K562 (cell line): ENCODE measurements at regions not wholly inside any gene's neighbourhood (a gene's known extent, or its start where the extent isn't known, plus 50 kb on each side); places are given as distances from the start of the nearest gene placed in this dataset.

ENCODE experiments used
- ARID3B ChIP-seq: fragments of 250-450 bp; sonication (Bioruptor Pico); IDR thresholded peaks from 2 replicates; pipeline ENCODE4 v1.4.0; 2020; ENCODE audit warnings: borderline replicate concordance
- BACH1 ChIP-seq: fragments of 200-800 bp; sonication (Bioruptor generic); IDR thresholded peaks from 2 replicates; pipeline ENCODE4 v1.6.1; 2016; ENCODE audit warnings: missing genetic modification characterization, missing compliant biosample characterization
- CC2D1A ChIP-seq: fragments of 450-650 bp; IDR thresholded peaks from 2 replicates; pipeline ENCODE4 v1.6.1; 2017; ENCODE audit warnings: mild to moderate bottlenecking
- FOXM1 ChIP-seq, 2 experiments: fragments of 450-650 bp in 1 of 2; sonication (generic) in 1 of 2; formaldehyde crosslinking in 1 of 2; IDR thresholded peaks; 2 replicates each; pipeline versions ENCODE4 v1.6.1 to v1.9.0; 2017 to 2022; ENCODE audit warnings: low read depth in 2 of 2, mild to moderate bottlenecking in 2 of 2, missing genetic modification reagents in 1 of 2, moderate library complexity in 1 of 2
- GTF2F1 ChIP-seq: IDR thresholded peaks from 2 replicates; pipeline ENCODE4 v1.6.1; 2011; ENCODE audit warnings: low read depth, low read length, improper control_type of control experiment
- HEY1 ChIP-seq: fragments of 250-450 bp; sonication (Bioruptor Pico); IDR thresholded peaks from 2 replicates; pipeline ENCODE4 v1.5.0; 2020; ENCODE audit warnings: mild to moderate bottlenecking, moderate library complexity, borderline replicate concordance
- JUNB ChIP-seq: fragments of 450-650 bp; formaldehyde crosslinking; conservative IDR thresholded peaks from 2 replicates; pipeline ENCODE4 v1.4.0; 2020; ENCODE audit warnings: mild to moderate bottlenecking
- MYBL2 ChIP-seq, 2 experiments: fragments of 450-650 bp in 1 of 2; sonication (generic) in 1 of 2; formaldehyde crosslinking in 1 of 2; IDR thresholded peaks; 2 replicates each; pipeline versions ENCODE4 v1.6.1 to v1.8.1; 2017 to 2022; ENCODE audit warnings: borderline replicate concordance in 1 of 2, inconsistent platforms in 1 of 2, low read depth in 1 of 2, mild to moderate bottlenecking in 1 of 2, missing genetic modification reagents in 1 of 2, moderate library complexity in 1 of 2
- RBM25 ChIP-seq: fragments of 200-400 bp; formaldehyde crosslinking; IDR thresholded peaks from 2 replicates; pipeline ENCODE4 v1.6.1; 2018; ENCODE audit warnings: low read length, low read depth, moderate library complexity; ENCODE audit not compliant: severe bottlenecking
- SMARCA5 ChIP-seq: fragments of 450-650 bp; IDR thresholded peaks from 2 replicates; pipeline ENCODE4 v1.6.1; 2016
- SNRNP70 ChIP-seq: fragments of 200-400 bp; formaldehyde crosslinking; optimal IDR thresholded peaks from 2 replicates; pipeline ENCODE3; 2017; ENCODE audit warnings: low read depth, low read length
- SREBF2 ChIP-seq: sonication (generic); formaldehyde crosslinking; IDR thresholded peaks from 2 replicates; pipeline ENCODE4 v1.4.0; 2020; ENCODE audit warnings: mild to moderate bottlenecking, missing genetic modification reagents
- ZFPM2 ChIP-seq: fragments of 250-450 bp; sonication (Bioruptor Pico); IDR thresholded peaks from 2 replicates; pipeline ENCODE4 v1.5.1; 2022; ENCODE audit warnings: mild to moderate bottlenecking
- ZNF121 ChIP-seq: sonication (generic); formaldehyde crosslinking; conservative IDR thresholded peaks from 2 replicates; pipeline ENCODE4 v1.8.0; 2022; ENCODE audit warnings: missing genetic modification reagents
- ZNF133 ChIP-seq: fragments of 250-450 bp; sonication (Bioruptor Pico); IDR thresholded peaks from 2 replicates; pipeline ENCODE4 v1.4.0; 2020; ENCODE audit warnings: mild to moderate bottlenecking
- ZNF184 ChIP-seq: sonication (generic); formaldehyde crosslinking; IDR thresholded peaks from 2 replicates; pipeline ENCODE4 v1.5.0; 2020; ENCODE audit warnings: missing genetic modification reagents
- TF ChIP-seq, protein P1 (sequence below): fragments of 250-450 bp; sonication (Bioruptor Pico); IDR thresholded peaks from 2 replicates; pipeline ENCODE4 v1.5.0; 2020; ENCODE audit warnings: mild to moderate bottlenecking, borderline replicate concordance
- TF ChIP-seq, protein P2 (sequence below): fragments of 450-650 bp; formaldehyde crosslinking; IDR thresholded peaks from 2 replicates; pipeline ENCODE4 v1.4.0; 2020; ENCODE audit warnings: mild to moderate bottlenecking, moderate library complexity
- TF ChIP-seq, protein P3 (sequence below): fragments of 250-450 bp; sonication (Bioruptor Pico); IDR thresholded peaks from 2 replicates; pipeline ENCODE4 v1.9.0; 2021; ENCODE audit warnings: mild to moderate bottlenecking
- TF ChIP-seq, protein P4 (sequence below): fragments of 450-650 bp; IDR thresholded peaks from 2 replicates; pipeline ENCODE4 v1.6.1; 2016; ENCODE audit warnings: low read depth, mild to moderate bottlenecking, moderate library complexity

DNA sequence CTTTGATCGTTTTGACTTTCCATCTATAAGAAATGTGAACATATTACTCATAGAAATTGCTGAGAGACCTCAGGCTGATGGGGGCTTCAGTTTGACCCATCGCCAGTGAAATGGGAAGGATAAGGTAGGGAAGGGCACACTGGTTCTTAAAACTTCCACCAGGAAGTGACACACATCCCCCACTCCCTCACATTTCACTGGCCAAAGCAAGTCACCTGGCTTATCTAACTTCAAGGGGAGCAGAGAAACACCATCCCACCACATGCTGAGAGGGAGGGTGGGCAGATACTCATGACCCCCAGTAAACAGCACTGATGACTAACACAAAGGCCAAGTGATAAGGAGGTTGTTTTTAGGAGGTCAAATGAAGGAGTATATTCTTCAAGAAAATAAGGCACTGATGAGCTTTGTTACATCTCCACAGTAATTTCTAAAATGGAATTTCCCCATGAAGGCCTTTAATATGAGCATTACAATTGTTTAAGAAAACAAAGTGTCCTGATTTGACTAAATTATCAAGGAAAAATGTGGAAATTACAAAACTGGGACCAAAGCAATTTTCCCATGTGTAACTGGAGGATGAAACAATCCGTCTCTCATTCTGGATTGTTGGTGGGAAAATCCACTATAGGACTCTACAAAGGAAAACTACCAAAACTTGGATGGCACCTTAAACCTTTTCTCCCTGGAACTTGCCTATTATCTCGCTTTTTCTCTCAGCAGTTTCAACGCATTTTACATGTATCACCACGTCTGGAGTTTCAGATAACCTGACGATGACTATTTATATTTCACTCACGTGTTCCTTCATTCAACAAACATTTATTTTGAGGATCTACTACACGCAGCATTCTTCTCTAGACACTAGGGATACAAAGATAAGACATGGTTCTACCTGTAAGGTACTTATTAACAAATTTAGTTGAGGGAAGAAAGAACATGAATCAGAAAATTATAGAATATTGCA, 91.8 kb upstream of the EEA1 start (continued):
- peak; percentile 53; the same call in 1 of the 2 replicates for TF ChIP-seq FOXM1 (IDR thresholded peaks at IDR 0.05; ENCODE audit: low read depth)
- TF ChIP-seq FOXM1 (CRISPR knock-in tag; IDR thresholded peaks at IDR 0.05; ENCODE audit: low read depth), result no peak
- TF ChIP-seq BACH1 (tag), result no peak
- TF ChIP-seq MYBL2 (IDR thresholded peaks at IDR 0.05; ENCODE audit: low read depth), result no peak
- no peak for TF ChIP-seq MYBL2 (CRISPR knock-in tag; IDR thresholded peaks at IDR 0.05; ENCODE audit: borderline replicate concordance)
- TF ChIP-seq CC2D1A, result no peak; the same call in 1 of the 2 replicates
- TF ChIP-seq RBM25, result no peak
- TF ChIP-seq, protein P1, sequence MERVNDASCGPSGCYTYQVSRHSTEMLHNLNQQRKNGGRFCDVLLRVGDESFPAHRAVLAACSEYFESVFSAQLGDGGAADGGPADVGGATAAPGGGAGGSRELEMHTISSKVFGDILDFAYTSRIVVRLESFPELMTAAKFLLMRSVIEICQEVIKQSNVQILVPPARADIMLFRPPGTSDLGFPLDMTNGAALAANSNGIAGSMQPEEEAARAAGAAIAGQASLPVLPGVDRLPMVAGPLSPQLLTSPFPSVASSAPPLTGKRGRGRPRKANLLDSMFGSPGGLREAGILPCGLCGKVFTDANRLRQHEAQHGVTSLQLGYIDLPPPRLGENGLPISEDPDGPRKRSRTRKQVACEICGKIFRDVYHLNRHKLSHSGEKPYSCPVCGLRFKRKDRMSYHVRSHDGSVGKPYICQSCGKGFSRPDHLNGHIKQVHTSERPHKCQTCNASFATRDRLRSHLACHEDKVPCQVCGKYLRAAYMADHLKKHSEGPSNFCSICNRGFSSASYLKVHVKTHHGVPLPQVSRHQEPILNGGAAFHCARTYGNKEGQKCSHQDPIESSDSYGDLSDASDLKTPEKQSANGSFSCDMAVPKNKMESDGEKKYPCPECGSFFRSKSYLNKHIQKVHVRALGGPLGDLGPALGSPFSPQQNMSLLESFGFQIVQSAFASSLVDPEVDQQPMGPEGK, result no peak
- TF ChIP-seq, protein P2, sequence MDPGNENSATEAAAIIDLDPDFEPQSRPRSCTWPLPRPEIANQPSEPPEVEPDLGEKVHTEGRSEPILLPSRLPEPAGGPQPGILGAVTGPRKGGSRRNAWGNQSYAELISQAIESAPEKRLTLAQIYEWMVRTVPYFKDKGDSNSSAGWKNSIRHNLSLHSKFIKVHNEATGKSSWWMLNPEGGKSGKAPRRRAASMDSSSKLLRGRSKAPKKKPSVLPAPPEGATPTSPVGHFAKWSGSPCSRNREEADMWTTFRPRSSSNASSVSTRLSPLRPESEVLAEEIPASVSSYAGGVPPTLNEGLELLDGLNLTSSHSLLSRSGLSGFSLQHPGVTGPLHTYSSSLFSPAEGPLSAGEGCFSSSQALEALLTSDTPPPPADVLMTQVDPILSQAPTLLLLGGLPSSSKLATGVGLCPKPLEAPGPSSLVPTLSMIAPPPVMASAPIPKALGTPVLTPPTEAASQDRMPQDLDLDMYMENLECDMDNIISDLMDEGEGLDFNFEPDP (CRISPR knock-in tag), result no peak
- TF ChIP-seq GTF2F1, result no peak
- TF ChIP-seq JUNB (CRISPR knock-in tag), result no peak
- no peak for TF ChIP-seq SNRNP70
- no peak for TF ChIP-seq ZNF184 (CRISPR knock-in tag)
- TF ChIP-seq ARID3B (CRISPR knock-in tag), result no peak
- TF ChIP-seq, protein P3, sequence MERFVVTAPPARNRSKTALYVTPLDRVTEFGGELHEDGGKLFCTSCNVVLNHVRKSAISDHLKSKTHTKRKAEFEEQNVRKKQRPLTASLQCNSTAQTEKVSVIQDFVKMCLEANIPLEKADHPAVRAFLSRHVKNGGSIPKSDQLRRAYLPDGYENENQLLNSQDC (CRISPR knock-in tag), result no peak
- no peak for TF ChIP-seq ZNF133
- no peak for TF ChIP-seq SREBF2
- TF ChIP-seq, protein P4, sequence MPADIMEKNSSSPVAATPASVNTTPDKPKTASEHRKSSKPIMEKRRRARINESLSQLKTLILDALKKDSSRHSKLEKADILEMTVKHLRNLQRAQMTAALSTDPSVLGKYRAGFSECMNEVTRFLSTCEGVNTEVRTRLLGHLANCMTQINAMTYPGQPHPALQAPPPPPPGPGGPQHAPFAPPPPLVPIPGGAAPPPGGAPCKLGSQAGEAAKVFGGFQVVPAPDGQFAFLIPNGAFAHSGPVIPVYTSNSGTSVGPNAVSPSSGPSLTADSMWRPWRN, result no peak
- TF ChIP-seq ZNF121, result no peak
- TF ChIP-seq SMARCA5, result no peak
- TF ChIP-seq ZFPM2 (CRISPR knock-in tag), result no peak
- no peak for TF ChIP-seq HEY1 (CRISPR knock-in tag)
